RWPE2 (cell line): ENCODE measurements at regions not wholly inside any gene's neighbourhood (a gene's known extent, or its start where the extent isn't known, plus 50 kb on each side); places are given as distances from the start of the nearest gene placed in this dataset.
"Not testable (repeated sequence)": the region's sequence is repeated elsewhere in the genome, so short reads cannot be mapped to it uniquely, and the experiment has no call there.

Experiments used
- ATAC-seq: fragments of 200-7000 bp; cut with Tn5 transposase; 3 replicates; pipeline ENCODE4 v1.9.1; 2021; ENCODE audit warnings: low read depth
- DNase-seq: peaks from one replicate; pipeline ENCODE4 v3.0.0-alpha.2; 2020; ENCODE audit warnings: low spot score
- H3K27ac ChIP-seq: fragments of 450-650 bp; 2 replicates; pipeline ENCODE4 v1.5.1; 2017; ENCODE audit warnings: mild to moderate bottlenecking; ENCODE audit not compliant: poor library complexity, severe bottlenecking
- H3K27me3 ChIP-seq: fragments of 250-450 bp; sonication (Bioruptor Pico); 2 replicates; pipeline ENCODE4 v1.5.1; 2021; ENCODE audit warnings: mild to moderate bottlenecking, moderate library complexity; ENCODE audit not compliant: insufficient read depth, poor library complexity, severe bottlenecking
- H3K36me3 ChIP-seq: fragments of 250-450 bp; sonication (Bioruptor Pico); 2 replicates; pipeline ENCODE4 v1.5.1; 2020; ENCODE audit warnings: low read depth, mild to moderate bottlenecking, moderate library complexity
- H3K4me1 ChIP-seq: fragments of 250-450 bp; sonication (Bioruptor Pico); 2 replicates; pipeline ENCODE4 v1.5.1; 2021; ENCODE audit warnings: mild to moderate bottlenecking, moderate library complexity; ENCODE audit not compliant: insufficient read depth, poor library complexity, severe bottlenecking
- H3K4me3 ChIP-seq: fragments of 250-450 bp; sonication (Bioruptor Pico); 2 replicates; pipeline ENCODE4 v1.5.1; 2021; ENCODE audit warnings: mild to moderate bottlenecking, moderate library complexity; ENCODE audit not compliant: severe bottlenecking
- H3K9me3 ChIP-seq: fragments of 250-450 bp; sonication (Bioruptor Pico); 2 replicates; pipeline ENCODE4 v1.5.1; 2021; ENCODE audit warnings: mild to moderate bottlenecking, moderate library complexity; ENCODE audit not compliant: severe bottlenecking
- CTCF ChIP-seq: fragments of 450-650 bp; IDR thresholded peaks from one replicate; pipeline ENCODE4 v1.5.1; 2017; ENCODE audit warnings: mild to moderate bottlenecking, moderate library complexity; ENCODE audit not compliant: poor library complexity, severe bottlenecking

GRCh38 chr1:79896140-79896539, 889.6 kb upstream of the ADGRL4 start:
- Histone ChIP-seq H3K4me3 (no peak overlapping the region), H3K9me3 (no peaks in the 10 kb centered on the region), H3K27ac (no peak overlapping the region), H3K27me3 (no peaks in the 10 kb centered on the region), H3K4me1 (no peaks in the 10 kb centered on the region), H3K36me3 (no peaks in the 10 kb centered on the region)
- no peak for TF ChIP-seq CTCF
- DNase-seq, result no peak
- no peak for ATAC-seq

- H3K36me3 ChIP-seq, result no peaks in the 10 kb centered on the region
- H3K4me1 ChIP-seq, result no peaks in the 10 kb centered on the region
- H3K4me3 ChIP-seq, result no peak overlapping the region
- H3K27ac ChIP-seq, result no peak overlapping the region
- H3K27me3 ChIP-seq, result no peaks in the 10 kb centered on the region
- no peak for TF ChIP-seq CTCF
- no peak for DNase-seq
- ATAC-seq, result no peak
- no peaks in the 10 kb centered on the region for H3K9me3 ChIP-seq
Observed at GRCh38 chr1:79895573-79895972, 889.0 kb upstream of the ADGRL4 start.

- ATAC-seq, DNase-seq, H3K4me3 ChIP-seq, H3K9me3 ChIP-seq, H3K27me3 ChIP-seq, H3K4me1 ChIP-seq, H3K36me3 ChIP-seq, H3K27ac ChIP-seq: not testable (repeated sequence)
Observed at GRCh38 chr1:79894129-79894528, 887.6 kb upstream of the ADGRL4 start.

GRCh38 chr1:79887059-79887458, 880.5 kb upstream of the ADGRL4 start:
- Histone ChIP-seq H3K9me3 (no peaks in the 10 kb centered on the region), H3K4me1 (no peaks in the 10 kb centered on the region), H3K36me3 (no peaks in the 10 kb centered on the region), H3K27ac (no peak overlapping the region), H3K4me3 (no peak overlapping the region), H3K27me3 (no peaks in the 10 kb centered on the region)
- no peak for DNase-seq
- no peak for TF ChIP-seq CTCF
- no peak for ATAC-seq

GRCh38 chr1:79885101-79885500, 878.6 kb upstream of the ADGRL4 start:
- DNase-seq (no peak), ATAC-seq (no peak)
- no peaks in the 10 kb centered on the region for H3K27me3 ChIP-seq
- no peak overlapping the region for H3K4me3 ChIP-seq
- H3K27ac ChIP-seq, result no peak overlapping the region
- H3K9me3 ChIP-seq, result no peaks in the 10 kb centered on the region
- TF ChIP-seq CTCF, result no peak
- H3K36me3 ChIP-seq, result no peaks in the 10 kb centered on the region
- no peaks in the 10 kb centered on the region for H3K4me1 ChIP-seq
